H1 (cell line): ENCODE measurements at regions not wholly inside any gene's neighbourhood (a gene's known extent, or its start where the extent isn't known, plus 50 kb on each side); places are given as distances from the start of the nearest gene placed in this dataset.

Experiments
- CTCF ChIA-PET: fragments of 300-600 bp; sonication (Branson Sonifier 250); formaldehyde crosslinking; loops from one replicate; lab custom pipeline; 2021; ENCODE audit not compliant: partially characterized antibody; lab: Charles Lee
- POLR2A ChIA-PET: fragments of 300-600 bp; sonication (Branson Sonifier 250); formaldehyde crosslinking; loops from one replicate; lab custom pipeline; 2021; ENCODE audit warnings: inconsistent platforms; ENCODE audit not compliant: partially characterized antibody; lab: Charles Lee
- DNase-seq, 2 experiments: peaks; one replicate each; pipeline versions ENCODE4 v3.0.0 to v3.0.0-alpha.2; 2010 to 2022; ENCODE audit warnings: low spot score in 2 of 2, low read depth in 1 of 2, mixed read lengths in 1 of 2
- FAIRE-seq: peaks from 2 replicates; lab custom pipeline; 2011; peaks lifted over from hg19 to GRCh38; lab: Jason Lieb, UNC
- H2AFZ ChIP-seq: 2 replicates; pipeline ENCODE4 v1.8.1; 2012; ENCODE audit warnings: low read length, inconsistent platforms
- H2AK5ac ChIP-seq: 2 replicates; pipeline ENCODE4 v1.6.1; 2013; ENCODE audit warnings: low read depth, low read length
- H2BK120ac ChIP-seq: replicated peaks from 2 replicates; pipeline ENCODE3; 2013; ENCODE audit warnings: low read depth, low read length, inconsistent platforms
- H2BK12ac ChIP-seq: 2 replicates; pipeline ENCODE4 v1.6.1; 2013; ENCODE audit warnings: low read depth, low read length
- H2BK15ac ChIP-seq: 2 replicates; pipeline ENCODE4 v1.6.1; 2013; ENCODE audit warnings: low read length
- H2BK20ac ChIP-seq: 2 replicates; pipeline ENCODE4 v1.6.1; 2013; ENCODE audit warnings: low read length
- H2BK5ac ChIP-seq: 2 replicates; pipeline ENCODE4 v1.6.1; 2013; ENCODE audit warnings: low read depth, low read length
- H3K14ac ChIP-seq: 2 replicates; pipeline ENCODE4 v1.6.1; 2013; ENCODE audit warnings: inconsistent platforms; ENCODE audit not compliant: insufficient read length
- H3K18ac ChIP-seq: 2 replicates; pipeline ENCODE4 v1.6.1; 2013; ENCODE audit warnings: low read length; ENCODE audit errors: extremely low read depth
- H3K23ac ChIP-seq: 2 replicates; pipeline ENCODE4 v1.6.1; 2013; ENCODE audit warnings: inconsistent platforms; ENCODE audit not compliant: insufficient read length
- H3K23me2 ChIP-seq: 2 replicates; pipeline ENCODE4 v1.6.1; 2013; ENCODE audit warnings: low read depth, low read length
- H3K27ac ChIP-seq: 2 replicates; pipeline ENCODE4 v1.6.1; 2011; ENCODE audit warnings: low read depth, low read length, inconsistent platforms
- H3K27me3 ChIP-seq, 4 experiments: replicated peaks in 1 of 4; 1 replicate in 1 of 4; 2 replicates in 3 of 4; pipeline versions ENCODE4 v1.6.1 to v1.8.1; 2011 to 2013; ENCODE audit warnings: low read length in 3 of 4, mild to moderate bottlenecking in 3 of 4, inconsistent platforms in 2 of 4, mixed read lengths in 2 of 4, moderate library complexity in 1 of 4; ENCODE audit not compliant: control insufficient read depth in 3 of 4, insufficient read depth in 3 of 4; ENCODE audit errors: extremely low read depth in 1 of 4
- H3K36me3 ChIP-seq, 4 experiments: 2 replicates each; pipeline versions ENCODE4 v1.6.1 to v1.8.1; 2011 to 2013; ENCODE audit warnings: mild to moderate bottlenecking in 4 of 4, low read length in 3 of 4, moderate library complexity in 2 of 4, control low read depth in 1 of 4, inconsistent platforms in 1 of 4; ENCODE audit not compliant: insufficient read depth in 4 of 4, control insufficient read depth in 2 of 4
- H3K4ac ChIP-seq: replicated peaks from 2 replicates; pipeline ENCODE3; 2013; ENCODE audit warnings: low read length, low read depth, mixed read lengths, inconsistent platforms; ENCODE audit not compliant: insufficient read length
- H3K4me1 ChIP-seq, 4 experiments: replicated peaks in 1 of 4; 1 replicate in 1 of 4; 2 replicates in 3 of 4; pipeline versions ENCODE4 v1.6.1 to v1.8.1; 2011 to 2013; ENCODE audit warnings: low read length in 3 of 4, inconsistent platforms in 2 of 4, mixed read lengths in 1 of 4; ENCODE audit not compliant: insufficient read depth in 4 of 4, control insufficient read depth in 3 of 4
- H3K4me2 ChIP-seq, 2 experiments: 2 replicates each; pipeline versions ENCODE4 v1.6.1 to v1.8.1; 2011 to 2013; ENCODE audit warnings: low read depth in 2 of 2, low read length in 2 of 2, control low read depth in 1 of 2, inconsistent platforms in 1 of 2, mild to moderate bottlenecking in 1 of 2; ENCODE audit not compliant: insufficient read depth in 1 of 2
- H3K4me3 ChIP-seq, 4 experiments: fragments of 200-600, 300-600 bp in 1 of 4; sonication (generic), shearing (Covaris generic), sonication (Bioruptor Twin) in 1 of 4; 2 replicates each; pipeline versions ENCODE4 v1.5.1 to v1.8.1; 2011 to 2016; ENCODE audit warnings: low read length in 4 of 4, low read depth in 3 of 4, control low read depth in 2 of 4, inconsistent platforms in 2 of 4, mild to moderate bottlenecking in 2 of 4, mixed read lengths in 1 of 4, moderate library complexity in 1 of 4; ENCODE audit not compliant: insufficient read depth in 2 of 4; ENCODE audit errors: extremely low read depth in 1 of 4
- H3K56ac ChIP-seq: replicated peaks from 2 replicates; pipeline ENCODE3; 2013; ENCODE audit warnings: low read depth, mild to moderate bottlenecking, mixed read lengths, low read length, inconsistent platforms; ENCODE audit not compliant: insufficient read length
- H3K79me1 ChIP-seq: 2 replicates; pipeline ENCODE4 v1.6.1; 2013; ENCODE audit warnings: low read depth, low read length, control low read depth
- H3K79me2 ChIP-seq, 2 experiments: 2 replicates each; pipeline versions ENCODE4 v1.6.1 to v1.8.1; 2012 to 2013; ENCODE audit warnings: low read length in 2 of 2, mild to moderate bottlenecking in 2 of 2, inconsistent platforms in 1 of 2; ENCODE audit not compliant: insufficient read depth in 2 of 2, control insufficient read depth in 1 of 2
- H3K9ac ChIP-seq, 4 experiments: replicated peaks in 1 of 4; 1 replicate in 1 of 4; 2 replicates in 3 of 4; pipeline versions ENCODE4 v1.6.1 to v1.8.1; 2011 to 2013; ENCODE audit warnings: low read depth in 3 of 4, low read length in 3 of 4, control low read depth in 2 of 4, mild to moderate bottlenecking in 2 of 4, moderate library complexity in 2 of 4, inconsistent platforms in 1 of 4; ENCODE audit errors: extremely low read depth in 1 of 4
- H3K9me3 ChIP-seq, 2 experiments: 2 replicates each; pipeline versions ENCODE4 v1.6.1 to v1.8.1; 2012 to 2013; ENCODE audit warnings: mild to moderate bottlenecking in 2 of 2, moderate library complexity in 2 of 2, control low read depth in 1 of 2, inconsistent platforms in 1 of 2, low read depth in 1 of 2, low read length in 1 of 2, mixed read lengths in 1 of 2; ENCODE audit not compliant: insufficient read depth in 2 of 2
- H4K20me1 ChIP-seq, 2 experiments: replicated peaks in 1 of 2; 2 replicates each; pipeline versions ENCODE3 to v1.8.1; 2011 to 2013; ENCODE audit warnings: inconsistent platforms in 2 of 2, low read length in 2 of 2, mild to moderate bottlenecking in 1 of 2; ENCODE audit not compliant: insufficient read depth in 2 of 2, control insufficient read depth in 1 of 2
- H4K5ac ChIP-seq: 2 replicates; pipeline ENCODE4 v1.6.1; 2013; ENCODE audit warnings: low read length, low read depth, mixed read lengths, inconsistent platforms; ENCODE audit not compliant: insufficient read length
- H4K8ac ChIP-seq: 2 replicates; pipeline ENCODE4 v1.8.0; 2013; ENCODE audit warnings: mild to moderate bottlenecking, moderate library complexity, low read length, inconsistent platforms; ENCODE audit not compliant: insufficient read depth; ENCODE audit errors: extremely low read depth
- H4K91ac ChIP-seq: replicated peaks from 2 replicates; pipeline ENCODE3; 2013; ENCODE audit warnings: low read length, mixed read lengths, inconsistent platforms; ENCODE audit not compliant: insufficient read length
- BCL11A ChIP-seq, 2 experiments: IDR thresholded peaks; one replicate each; pipeline ENCODE4 v1.6.1; 2011; ENCODE audit warnings: low read depth in 2 of 2, low read length in 2 of 2, mild to moderate bottlenecking in 2 of 2
- CBX5 ChIP-seq: fragments of 300-800, 300-1000 bp; sonication (generic); IDR thresholded peaks from 2 replicates; pipeline ENCODE4 v1.7.1; 2016; ENCODE audit warnings: antibody characterized with exemption, low read length, low read depth
- CHD1 ChIP-seq: IDR thresholded peaks from 2 replicates; pipeline ENCODE4 v1.6.1; 2012; ENCODE audit warnings: low read depth, low read length, improper control_type of control experiment
- CHD2 ChIP-seq: IDR thresholded peaks from 2 replicates; pipeline ENCODE4 v1.6.1; 2012; ENCODE audit warnings: low read length, improper control_type of control experiment
- GTF2F1 ChIP-seq: IDR thresholded peaks from 2 replicates; pipeline ENCODE4 v1.6.1; 2012; ENCODE audit warnings: low read depth, low read length, improper control_type of control experiment, borderline replicate concordance
- KDM1A ChIP-seq: fragments of 200-600, 300-600 bp; sonication (generic); IDR thresholded peaks from 2 replicates; pipeline ENCODE4 v1.7.1; 2016; ENCODE audit warnings: mild to moderate bottlenecking, low read length, borderline replicate concordance
- PHF8 ChIP-seq: fragments of 200-600 bp; sonication (generic); conservative IDR thresholded peaks from 2 replicates; pipeline ENCODE4 v1.7.1; 2012; ENCODE audit warnings: low read depth, mild to moderate bottlenecking, inconsistent platforms, low read length, moderate library complexity
- RXRA ChIP-seq: IDR thresholded peaks from 2 replicates; pipeline ENCODE4 v1.6.1; 2011; ENCODE audit warnings: low read depth, mild to moderate bottlenecking, low read length, moderate library complexity; ENCODE audit not compliant: insufficient read depth
- TAF7 ChIP-seq: optimal IDR thresholded peaks from 2 replicates; pipeline ENCODE3; 2011; ENCODE audit warnings: low read depth, mild to moderate bottlenecking, inconsistent platforms, low read length, moderate library complexity, borderline replicate concordance
- WGBS, 2 experiments: shearing (Covaris generic) in 1 of 2; methylation state at CpG; one replicate each; pipeline versions ENCODE4 v1.1.6 to v1.1.7; 2013 to 2015; ENCODE audit warnings: low lambda C conversion rate in 2 of 2, mixed read lengths in 2 of 2, inconsistent platforms in 1 of 2, low coverage in 1 of 2, missing lambda C conversion rate in 1 of 2; ENCODE audit not compliant: insufficient replicate concordance in 2 of 2, insufficient coverage in 1 of 2, insufficient read length in 1 of 2; ENCODE audit errors: extremely low coverage in 1 of 2, missing lambda C conversion rate in 1 of 2; 5-methylcytosine and 5-hydroxymethylcytosine counted together
- TF ChIP-seq, protein P1 (sequence below): IDR thresholded peaks from 2 replicates; pipeline ENCODE4 v1.6.1; 2012; ENCODE audit warnings: inconsistent platforms
- TF ChIP-seq, protein P2 (sequence below), 3 experiments: IDR thresholded peaks; 1 replicate in 2 of 3; 2 replicates in 1 of 3; pipeline versions ENCODE4 v1.5.1 to v1.6.1; 2011; ENCODE audit warnings: low read length in 3 of 3, mild to moderate bottlenecking in 3 of 3, inconsistent platforms in 2 of 3, low read depth in 1 of 3, moderate library complexity in 1 of 3; ENCODE audit not compliant: insufficient read depth in 1 of 3; ENCODE audit errors: control extremely low read depth in 1 of 3

DNA sequence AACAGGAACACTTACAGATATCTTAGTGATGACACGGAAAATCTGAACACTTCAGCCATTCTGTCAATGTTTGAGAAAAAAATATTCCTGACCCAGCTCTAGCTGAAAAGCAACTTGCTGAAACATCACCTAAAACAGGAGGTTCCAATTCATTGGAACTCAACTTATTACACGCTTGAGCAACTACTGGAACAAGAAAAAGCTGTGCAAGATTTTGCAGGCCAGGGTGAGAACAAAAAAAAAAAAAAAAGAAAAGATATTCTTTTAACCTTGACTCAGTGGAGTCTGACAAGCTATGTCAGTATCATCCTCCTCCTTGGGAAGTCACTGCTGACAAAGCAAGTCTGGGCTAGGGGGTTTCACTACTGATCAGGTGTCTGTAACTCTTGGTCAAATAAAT, 351.0 kb downstream of the SS18 start:
- Histone ChIP-seq H3K4me2 (no peak overlapping the region), H4K8ac (no peak overlapping the region), H4K91ac (no peak overlapping the region), H2BK15ac (0 out of 2 replicates have a peak overlapping the region, but pooled peaks have one; percentile 40), H2AK5ac (no peak overlapping the region), H2BK20ac (no peak overlapping the region), H3K27me3 (peaks cover 0 to 25% (median 11%) of the 10 kb centered on the region in 4 experiments; a peak in 4 of 7 replicates), H2BK5ac (no peak overlapping the region), H4K5ac (no peak overlapping the region), H3K79me1 (no peaks in the 10 kb centered on the region), H3K9ac (no peak overlapping the region), H3K79me2 (no peaks in the 10 kb centered on the region), H3K4ac (no peak overlapping the region), H3K36me3 (no peaks in the 10 kb centered on the region), H3K56ac (no peak overlapping the region), H3K23me2 (no peaks in the 10 kb centered on the region), H3K18ac (no peak overlapping the region), H3K4me1 (peaks cover 5 to 12% (median 6%) of the 10 kb centered on the region in 4 experiments; a peak in 6 of 7 replicates), H3K23ac (no peak overlapping the region), H3K9me3 (no peaks in the 10 kb centered on the region), H2AFZ (no peak overlapping the region), H2BK120ac (no peak overlapping the region), H3K4me3 (no peak overlapping the region), H2BK12ac (no peak overlapping the region), H4K20me1 (no peaks in the 10 kb centered on the region), H3K27ac (no peak overlapping the region), H3K14ac (no peak overlapping the region)
- FAIRE-seq (no peak), DNase-seq (no peak)
- ChIA-PET CTCF (interaction anchor here (0.6 to 1.3 kb wide), 2 partner anchors 16 to 1790 kb away, joined by 3 to 4 read pairs; no protein-coding TSS in a partner anchor), POLR2A (no interaction called here)
- WGBS, 2 experiments: 89% methylated on average over 2 of the region's 2 CpGs; no CpG with 5 or more reads in 1 of the 2 experiments
- TF ChIP-seq BCL11A (IDR thresholded peaks at IDR 0.05; ENCODE audit: low read depth in 2 of 2, low read length in 2 of 2): no peak
- no peak for TF ChIP-seq CHD2
- TF ChIP-seq TAF7: no peak
- TF ChIP-seq RXRA: no peak
- TF ChIP-seq, protein P1, sequence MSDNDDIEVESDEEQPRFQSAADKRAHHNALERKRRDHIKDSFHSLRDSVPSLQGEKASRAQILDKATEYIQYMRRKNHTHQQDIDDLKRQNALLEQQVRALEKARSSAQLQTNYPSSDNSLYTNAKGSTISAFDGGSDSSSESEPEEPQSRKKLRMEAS: no peak
- TF ChIP-seq PHF8: no peak
- no peak for TF ChIP-seq CHD1
- TF ChIP-seq KDM1A: no peak
- TF ChIP-seq, protein P2, sequence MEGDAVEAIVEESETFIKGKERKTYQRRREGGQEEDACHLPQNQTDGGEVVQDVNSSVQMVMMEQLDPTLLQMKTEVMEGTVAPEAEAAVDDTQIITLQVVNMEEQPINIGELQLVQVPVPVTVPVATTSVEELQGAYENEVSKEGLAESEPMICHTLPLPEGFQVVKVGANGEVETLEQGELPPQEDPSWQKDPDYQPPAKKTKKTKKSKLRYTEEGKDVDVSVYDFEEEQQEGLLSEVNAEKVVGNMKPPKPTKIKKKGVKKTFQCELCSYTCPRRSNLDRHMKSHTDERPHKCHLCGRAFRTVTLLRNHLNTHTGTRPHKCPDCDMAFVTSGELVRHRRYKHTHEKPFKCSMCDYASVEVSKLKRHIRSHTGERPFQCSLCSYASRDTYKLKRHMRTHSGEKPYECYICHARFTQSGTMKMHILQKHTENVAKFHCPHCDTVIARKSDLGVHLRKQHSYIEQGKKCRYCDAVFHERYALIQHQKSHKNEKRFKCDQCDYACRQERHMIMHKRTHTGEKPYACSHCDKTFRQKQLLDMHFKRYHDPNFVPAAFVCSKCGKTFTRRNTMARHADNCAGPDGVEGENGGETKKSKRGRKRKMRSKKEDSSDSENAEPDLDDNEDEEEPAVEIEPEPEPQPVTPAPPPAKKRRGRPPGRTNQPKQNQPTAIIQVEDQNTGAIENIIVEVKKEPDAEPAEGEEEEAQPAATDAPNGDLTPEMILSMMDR (IDR thresholded peaks at IDR 0.05; ENCODE audit: control extremely low read depth in 1 of 3, insufficient read depth in 1 of 3, low read depth in 1 of 3, low read length in 3 of 3): no peak
- TF ChIP-seq CBX5: no peak
- TF ChIP-seq GTF2F1: no peak
